GM21390 (cell line): ENCODE measurements at regions not wholly inside any gene's neighbourhood (a gene's known extent, or its start where the extent isn't known, plus 50 kb on each side); places are given as distances from the start of the nearest gene placed in this dataset.
"Not testable (repeated sequence)": the region's sequence is repeated elsewhere in the genome, so short reads cannot be mapped to it uniquely, and the experiment has no call there.

Source experiments
- ATAC-seq: cut with Tn5 transposase; IDR thresholded peaks from one replicate; pipeline ENCODE4 v1.9.1; 2021; ENCODE audit not compliant: unreplicated experiment

- ATAC-seq = no peak
Observed at GRCh38 chr6:11427723-11428245, 109.8 kb upstream of the TMEM170B start.

GRCh38 chr6:11427091-11427722 lies 110.3 kb upstream of the TMEM170B start:
- ATAC-seq = no peak

GRCh38 chr6:11426571-11426970 lies 111.0 kb upstream of the TMEM170B start:
- ATAC-seq = no peak

GRCh38 chr6:11425876-11426275 lies 111.7 kb upstream of the TMEM170B start:
- no peak for ATAC-seq

- ATAC-seq = no peak
Observed at GRCh38 chr6:11425431-11425871, 112.1 kb upstream of the TMEM170B start.

- no peak for ATAC-seq
Observed at GRCh38 chr6:11424395-11425034, 113.0 kb upstream of the TMEM170B start.

- ATAC-seq = no peak
Observed at GRCh38 chr6:11423667-11424066, 113.9 kb upstream of the TMEM170B start.

- ATAC-seq = peak; percentile 60
Observed at GRCh38 chr6:11423072-11423471, 114.5 kb upstream of the TMEM170B start.

- no peak for ATAC-seq
Observed at GRCh38 chr6:11419763-11420453, 117.6 kb upstream of the TMEM170B start.

GRCh38 chr6:11418290-11418905 lies 119.2 kb upstream of the TMEM170B start:
- no peak for ATAC-seq

GRCh38 chr6:11416936-11417576 lies 120.5 kb upstream of the TMEM170B start:
- ATAC-seq = no peak

- not testable (repeated sequence) for ATAC-seq
Observed at GRCh38 chr6:11416099-11416935, 121.2 kb upstream of the TMEM170B start.

GRCh38 chr6:11415557-11415956 lies 122.0 kb upstream of the TMEM170B start:
- no peak for ATAC-seq

- ATAC-seq = peak; percentile 54
Observed at GRCh38 chr6:11414176-11414963, 123.2 kb upstream of the TMEM170B start.

GRCh38 chr6:11413728-11414127 lies 123.8 kb upstream of the TMEM170B start:
- no peak for ATAC-seq

GRCh38 chr6:11413117-11413687 lies 124.3 kb upstream of the TMEM170B start:
- ATAC-seq = peak; percentile 31

GRCh38 chr6:11412616-11413015 lies 124.9 kb upstream of the TMEM170B start:
- no peak for ATAC-seq

- ATAC-seq = no peak
Observed at GRCh38 chr6:11412011-11412424, 125.5 kb upstream of the TMEM170B start.

GRCh38 chr6:11411593-11411992 lies 126.0 kb upstream of the TMEM170B start:
- no peak for ATAC-seq
